Kasumi-1 (cell line): ENCODE measurements at regions not wholly inside any gene's neighbourhood (a gene's known extent, or its start where the extent isn't known, plus 50 kb on each side); places are given as distances from the start of the nearest gene placed in this dataset.
A peak's percentile ranks its signal among the peaks of the same experiment; 100 is the strongest.
"Not testable (repeated sequence)": the region's sequence is repeated elsewhere in the genome, so short reads cannot be mapped to it uniquely, and the experiment has no call there.

Experiments
- DNase-seq, 2 experiments: peaks; one replicate each; lab custom pipeline; 2025; lab: John Stamatoyannopoulos, UW

DNA sequence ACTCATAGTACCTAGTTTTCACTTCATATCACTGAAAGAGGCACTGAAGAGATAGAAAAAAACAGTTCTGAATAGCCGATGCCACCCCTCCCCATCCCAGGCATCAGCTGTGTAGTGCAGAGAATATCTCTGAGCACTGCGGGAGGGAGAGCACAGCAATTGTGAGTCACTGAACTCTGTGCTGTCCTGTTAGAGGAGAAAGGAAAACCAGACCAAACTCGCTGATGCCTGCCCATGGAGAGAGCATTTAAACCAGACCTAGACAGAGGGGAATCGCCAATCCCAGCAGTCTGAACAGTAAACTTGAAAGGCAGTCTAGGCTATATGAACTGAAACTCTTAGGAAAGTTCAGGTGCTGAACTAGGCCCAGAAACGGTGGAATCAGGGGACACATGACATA lies 120.1 kb upstream of the SLC30A5 start:
- DNase-seq = no peak

DNA sequence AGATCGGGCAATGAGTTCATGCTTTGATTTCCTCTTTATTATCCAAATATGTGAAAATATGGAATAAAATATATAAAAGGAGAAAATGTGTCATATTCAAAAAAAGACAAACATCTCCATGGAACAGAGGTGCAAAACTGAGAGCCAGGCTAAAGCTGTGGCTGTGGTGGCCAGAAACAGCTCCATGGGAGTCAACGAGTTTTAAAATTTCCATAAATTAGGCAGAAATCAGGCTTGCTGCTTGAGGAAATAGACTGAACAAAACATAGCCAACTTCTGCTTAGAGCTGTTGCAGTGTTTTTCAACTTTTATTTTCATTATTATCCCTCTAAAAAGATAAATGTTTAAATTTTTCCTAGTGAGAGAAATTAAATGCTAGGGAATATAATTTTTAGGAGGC lies 110.8 kb upstream of the SLC30A5 start:
- DNase-seq = no peak

DNA sequence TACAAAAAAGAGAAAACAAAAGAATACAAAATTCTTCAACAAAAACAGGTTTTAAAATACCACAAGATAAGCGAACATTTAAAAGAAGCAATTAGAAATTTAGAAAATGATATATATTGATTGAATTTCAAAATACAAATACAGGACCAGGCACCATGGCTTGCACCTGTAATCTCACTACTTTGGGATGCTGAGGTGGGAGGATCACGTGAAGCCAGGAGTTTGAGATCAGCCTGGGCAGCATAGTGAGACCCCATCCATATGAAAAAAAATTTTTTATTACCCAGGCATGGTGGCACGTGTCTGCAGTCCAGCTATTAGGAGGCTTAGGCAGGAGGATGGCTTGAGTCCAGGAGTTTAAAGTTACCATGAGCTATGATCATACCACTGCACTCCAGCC lies 109.9 kb upstream of the SLC30A5 start:
- no peak for DNase-seq

DNA sequence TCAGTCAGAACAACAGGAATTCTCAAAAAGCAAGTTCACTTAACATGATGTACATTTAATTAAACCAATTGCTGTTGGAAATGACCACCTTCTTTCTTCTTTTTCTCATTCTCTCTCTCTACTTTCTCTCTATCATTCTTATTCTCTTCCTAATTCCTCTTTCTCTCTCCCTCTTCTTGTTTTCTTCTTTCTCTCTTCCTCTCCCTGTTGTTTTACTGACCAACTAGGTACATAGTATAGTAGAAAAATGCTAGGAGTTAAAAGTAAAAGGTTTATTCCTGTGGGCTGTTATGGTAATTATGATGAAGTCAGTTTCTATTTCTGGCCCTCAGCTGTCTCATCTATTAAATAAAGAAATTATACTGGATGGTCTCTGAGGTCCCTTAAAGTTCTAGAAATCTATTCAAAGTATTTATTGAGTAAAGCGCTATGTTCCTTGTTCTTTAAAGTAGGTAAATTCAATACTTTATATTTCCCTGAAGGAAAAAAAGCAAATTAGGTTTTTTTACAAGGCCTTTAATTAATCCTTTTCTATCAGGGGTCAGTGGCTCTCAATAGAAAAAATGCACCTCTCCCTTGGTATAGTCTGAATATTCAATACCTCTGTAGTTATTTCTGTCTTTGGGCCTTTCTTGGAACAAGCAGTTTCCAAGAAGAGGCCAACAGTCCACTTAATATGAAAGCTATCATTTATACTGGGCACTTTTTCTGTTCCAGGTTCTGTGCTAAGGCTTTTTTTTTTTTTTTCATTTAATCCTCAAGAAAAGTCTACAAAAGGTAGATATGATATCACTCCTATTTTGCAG lies 102.3 kb upstream of the SLC30A5 start:
- no peak for DNase-seq

DNA sequence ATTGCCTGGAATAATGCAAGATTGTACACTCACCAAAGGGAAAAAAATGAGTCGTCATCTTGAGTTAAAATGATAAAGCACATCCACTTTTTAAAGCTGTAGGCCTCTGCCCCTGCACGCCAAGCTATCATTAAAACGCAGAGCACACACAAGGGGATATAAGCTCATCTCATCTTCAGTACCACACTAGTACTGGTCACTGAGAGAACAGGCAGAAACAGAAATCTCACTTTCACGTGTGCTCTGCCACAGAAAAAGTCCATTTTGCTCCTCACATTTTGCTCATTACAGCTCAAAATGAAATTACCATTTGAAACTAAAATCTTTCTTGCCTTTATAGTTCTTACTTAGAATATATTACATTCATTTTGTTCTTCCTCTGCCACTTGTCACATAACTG lies 99.2 kb upstream of the SLC30A5 start:
- DNase-seq = no peak

DNA sequence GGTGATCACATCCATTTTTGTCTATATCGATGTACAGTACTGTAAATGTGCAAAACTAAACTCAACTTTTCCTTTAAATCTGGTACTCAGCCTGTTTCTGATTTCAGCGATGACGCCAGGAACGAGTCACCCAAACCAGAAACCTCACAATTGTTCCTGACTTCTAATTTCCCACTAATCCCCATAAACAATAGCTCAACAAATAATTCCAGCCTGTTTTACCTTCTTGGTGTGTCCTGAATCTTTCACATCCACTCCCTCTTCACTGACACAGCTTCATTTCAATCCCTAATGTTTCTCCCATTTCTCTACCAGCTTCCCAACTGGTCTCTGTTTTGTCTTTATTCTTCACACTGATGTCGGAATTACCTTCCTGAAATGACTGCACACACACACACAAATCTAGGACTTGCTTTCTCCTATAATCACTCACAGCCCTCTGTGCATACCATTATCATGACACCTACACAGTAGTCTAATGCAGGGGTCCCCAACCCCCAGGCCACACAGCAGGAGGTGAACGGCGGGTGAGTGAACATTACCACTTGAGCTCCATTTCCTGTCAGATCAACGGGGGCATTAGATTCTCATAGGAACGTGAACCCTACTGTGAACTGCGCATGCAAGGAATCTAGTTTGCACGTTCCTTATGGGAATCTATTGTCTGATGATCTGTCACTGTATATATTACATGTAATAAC lies 97.8 kb upstream of the SLC30A5 start:
- DNase-seq = no peak

DNA sequence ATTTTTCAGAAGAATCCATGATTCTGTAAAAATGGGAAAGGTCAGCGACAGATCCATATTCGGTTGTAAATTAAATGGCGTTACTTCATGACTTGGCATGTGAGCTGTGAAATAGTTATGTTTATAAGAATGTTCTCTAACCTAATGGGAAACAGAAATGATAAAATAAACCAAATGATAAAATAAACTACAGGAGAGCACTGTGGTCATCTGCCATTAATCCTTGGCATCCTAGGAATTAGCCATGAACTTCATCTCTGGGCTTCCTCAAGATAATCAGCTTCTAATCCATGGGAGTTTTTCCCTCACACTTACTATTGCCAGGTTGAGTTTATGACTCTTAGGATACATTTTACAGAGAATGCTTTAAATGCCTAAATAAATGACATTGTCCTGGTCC lies 94.6 kb upstream of the SLC30A5 start:
- DNase-seq = no peak

DNA sequence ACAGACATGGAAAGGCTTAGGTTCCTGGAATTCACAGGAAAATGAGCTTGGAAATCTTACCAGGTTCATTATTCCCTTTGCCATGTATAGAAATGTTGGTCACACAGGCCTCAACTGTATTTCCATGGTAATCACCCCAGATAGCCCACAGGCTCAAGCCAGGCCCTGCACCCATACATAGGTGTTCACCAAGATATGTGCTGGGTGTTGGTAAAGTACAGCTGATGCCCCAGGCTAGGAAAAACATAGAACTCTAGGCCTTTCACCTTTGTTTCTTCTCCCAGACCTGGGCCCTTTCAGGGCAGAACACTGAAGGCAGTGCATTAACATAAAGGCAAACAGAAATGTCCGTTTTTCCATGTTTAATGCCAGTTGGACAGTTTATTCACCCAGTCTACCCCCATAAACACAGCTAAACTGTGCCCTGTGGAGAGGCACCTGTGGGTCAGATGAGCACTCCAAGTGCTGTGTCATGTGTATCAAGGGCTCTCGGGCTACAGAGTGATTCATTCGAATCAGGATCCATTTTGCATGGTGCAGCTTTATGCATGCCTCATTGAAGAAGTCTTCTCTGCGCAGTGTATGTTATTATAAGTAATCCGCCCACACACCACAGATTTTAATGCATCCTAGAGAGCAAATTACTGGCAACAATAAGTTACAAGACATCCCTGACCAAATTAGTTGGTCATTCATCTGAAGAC lies 93.4 kb upstream of the SLC30A5 start:
- DNase-seq = no peak

DNA sequence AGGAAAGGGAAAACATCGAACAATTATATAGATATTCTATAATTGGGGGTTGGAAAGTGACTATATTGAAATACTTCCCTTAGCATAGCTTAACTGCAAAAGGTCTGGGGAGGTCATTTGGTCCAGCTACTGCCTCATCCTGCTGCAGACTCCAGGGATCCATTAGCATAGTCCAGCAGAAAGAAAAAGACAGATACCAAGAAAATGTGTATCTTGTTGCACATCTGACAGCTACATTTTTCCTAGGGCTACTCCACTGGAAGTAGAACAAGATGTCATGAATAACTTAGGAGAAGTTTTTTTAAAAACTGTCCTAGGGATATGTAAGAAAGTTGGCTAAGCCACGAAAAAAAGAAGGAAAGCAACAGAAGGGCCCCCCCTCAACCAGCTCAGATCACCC lies 92.9 kb upstream of the SLC30A5 start:
- no peak for DNase-seq

DNA sequence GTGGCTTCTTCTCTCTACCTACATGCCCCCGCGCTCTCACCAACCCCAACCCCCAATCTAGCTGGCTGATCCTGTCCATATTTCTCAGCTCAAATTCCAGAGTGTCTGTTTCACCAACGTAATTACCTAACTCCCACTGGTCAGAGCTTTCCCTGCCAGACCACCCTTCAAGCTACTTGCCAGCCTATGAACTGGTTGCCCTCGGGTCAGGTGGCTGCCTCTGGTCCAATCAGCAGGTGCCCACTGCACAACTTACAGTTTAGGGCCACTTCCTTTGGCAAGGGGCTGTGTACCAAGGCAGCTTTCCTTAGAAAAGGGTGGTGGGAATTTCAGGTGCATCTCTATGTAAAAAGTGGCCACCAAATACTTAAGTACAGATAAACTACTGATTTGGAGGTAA lies 92.2 kb upstream of the SLC30A5 start:
- no peak for DNase-seq

DNA sequence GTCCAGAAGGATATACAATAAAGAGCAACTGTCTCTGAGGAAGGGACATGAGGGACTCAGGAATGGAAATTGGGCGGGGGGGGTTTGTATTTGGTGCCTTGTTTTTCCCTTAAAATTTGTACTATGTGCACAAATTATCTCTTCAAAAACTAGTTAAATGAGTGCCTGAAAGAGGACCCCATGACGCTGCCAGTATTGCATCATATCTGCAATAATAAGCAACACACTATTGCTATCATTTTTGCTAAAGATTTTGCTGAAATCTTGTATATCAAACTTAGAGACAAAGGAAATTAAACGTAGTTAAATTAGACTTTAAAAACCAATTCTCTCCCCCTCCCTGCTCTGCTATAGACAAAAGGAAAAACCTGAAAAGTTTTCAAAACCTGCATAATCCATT lies 89.7 kb upstream of the SLC30A5 start:
- DNase-seq = no peak

DNA sequence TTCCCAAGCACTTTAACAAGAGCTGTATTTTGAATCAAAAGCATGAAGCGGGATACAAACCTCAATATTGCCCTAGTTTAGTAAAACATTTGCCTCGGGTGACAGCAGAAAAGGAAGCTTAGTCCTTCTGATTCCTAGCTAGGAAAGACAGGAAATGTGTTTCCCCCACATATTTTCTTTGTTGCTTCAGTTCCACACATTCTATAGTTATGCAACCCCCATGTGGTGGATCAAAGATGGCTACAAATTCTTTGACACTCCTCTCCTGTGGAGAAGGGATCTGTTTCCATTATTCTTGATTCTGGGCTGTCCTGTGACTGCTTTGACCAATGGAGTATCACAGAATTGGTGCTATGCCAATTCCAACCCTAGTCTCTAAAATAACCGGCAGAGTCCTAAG lies 89.1 kb upstream of the SLC30A5 start:
- DNase-seq = no peak

DNA sequence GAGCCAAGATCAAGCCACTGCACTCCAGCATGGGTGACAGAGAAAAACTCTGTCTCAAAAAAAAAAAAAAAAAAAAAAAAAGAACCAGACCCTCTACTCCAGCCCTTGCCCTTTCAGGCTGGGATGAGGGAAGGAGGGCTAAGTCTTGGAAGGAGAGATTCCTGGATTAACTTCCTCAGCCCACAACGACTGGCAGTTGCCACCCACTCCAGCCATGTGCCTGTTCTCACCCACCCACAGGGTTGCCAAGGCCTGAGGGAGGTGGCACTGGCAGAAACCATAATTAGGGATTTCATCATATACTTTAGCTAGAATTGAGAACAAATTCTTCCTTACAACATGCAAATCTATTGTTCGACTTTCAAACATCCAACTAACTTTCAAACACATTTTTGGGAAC lies 87.8 kb upstream of the SLC30A5 start:
- no peak for DNase-seq

DNA sequence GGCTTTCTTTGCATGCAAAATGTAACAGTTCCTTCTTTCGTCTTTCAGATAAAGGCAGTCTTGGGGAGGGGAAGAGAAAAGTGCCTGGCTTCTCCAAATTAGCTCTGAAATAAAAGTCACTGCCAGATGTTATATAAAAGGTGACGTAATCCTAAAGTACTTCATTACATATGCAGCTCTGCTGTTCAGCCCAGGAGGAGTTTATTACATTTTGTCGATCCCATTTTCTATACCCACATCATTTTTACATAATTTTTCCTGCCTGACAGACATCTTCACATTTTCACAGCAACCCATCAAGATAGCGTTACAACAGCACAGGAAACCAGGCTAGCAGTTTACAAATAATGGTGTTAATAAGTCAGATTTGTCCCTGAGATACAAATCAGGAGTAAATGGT lies 86.7 kb upstream of the SLC30A5 start:
- no peak for DNase-seq

DNA sequence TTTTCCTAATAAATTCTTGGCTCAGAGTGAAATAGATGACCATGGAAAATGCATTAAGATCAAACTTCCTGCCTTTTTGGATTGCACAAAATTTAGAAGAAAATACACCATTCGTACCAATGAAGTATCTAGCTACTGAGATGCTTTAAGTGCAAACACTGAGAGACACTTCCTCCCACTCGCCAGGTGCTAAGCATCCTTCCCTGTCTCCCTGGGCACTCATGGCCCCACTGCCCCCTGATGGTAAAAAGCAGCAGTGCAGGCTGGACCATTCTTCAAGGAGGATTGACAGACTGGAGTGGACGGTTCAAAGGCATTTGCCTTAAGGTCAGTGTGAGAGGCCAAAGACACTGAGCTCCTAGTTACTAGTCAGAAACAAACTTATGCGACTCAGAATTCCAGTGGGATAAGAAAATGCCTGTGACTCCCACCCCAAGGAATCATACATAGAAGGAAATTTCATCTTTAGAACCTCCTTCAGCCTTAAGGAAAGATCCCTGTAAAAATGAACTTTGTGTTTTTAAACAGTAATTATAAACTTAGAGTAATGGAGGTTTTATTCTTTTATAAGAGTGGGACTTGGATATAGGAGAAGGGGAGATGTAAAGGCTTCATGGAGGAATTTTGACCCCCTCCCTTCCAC lies 86.0 kb upstream of the SLC30A5 start:
- DNase-seq = peak; percentile 48 to 64

DNA sequence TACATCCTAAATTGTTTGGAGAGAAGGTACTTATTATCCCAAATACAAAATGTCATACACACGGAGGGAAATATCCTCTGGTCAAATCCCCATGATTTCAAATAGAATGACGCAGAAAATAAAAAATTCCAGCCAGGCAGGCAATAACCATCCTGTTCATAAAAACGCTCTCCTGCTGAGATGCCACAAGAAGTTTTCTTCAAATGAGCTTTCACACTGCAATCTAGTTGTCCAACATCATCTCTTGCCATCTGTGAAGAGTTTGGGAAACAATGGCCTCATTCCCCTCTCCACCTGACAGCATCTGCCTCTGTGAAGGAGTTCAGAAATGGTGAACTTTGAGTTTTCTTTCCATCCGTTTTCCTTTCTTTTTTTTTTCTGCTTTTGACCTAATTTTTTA lies 83.3 kb upstream of the SLC30A5 start:
- DNase-seq = no peak

DNA sequence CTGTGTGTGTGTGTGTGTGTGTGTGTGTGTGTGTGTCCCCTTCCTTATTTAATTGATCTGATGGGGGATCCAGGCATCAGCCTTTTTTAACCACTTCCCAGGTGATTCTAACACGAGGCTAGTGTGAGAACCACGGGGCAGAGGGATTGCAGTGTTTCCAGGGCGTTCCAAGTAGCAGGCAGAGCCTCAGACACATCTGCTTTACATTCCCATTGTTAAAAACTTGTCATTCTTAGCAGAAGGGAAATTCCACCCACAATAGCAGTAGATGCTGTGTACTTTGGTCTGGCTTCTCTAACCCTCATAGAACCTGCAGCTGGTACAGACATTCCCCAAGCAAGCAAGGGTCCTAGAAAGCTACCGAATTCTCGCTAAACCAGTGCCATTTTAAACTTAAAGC lies 81.9 kb upstream of the SLC30A5 start:
- DNase-seq = no peak

DNA sequence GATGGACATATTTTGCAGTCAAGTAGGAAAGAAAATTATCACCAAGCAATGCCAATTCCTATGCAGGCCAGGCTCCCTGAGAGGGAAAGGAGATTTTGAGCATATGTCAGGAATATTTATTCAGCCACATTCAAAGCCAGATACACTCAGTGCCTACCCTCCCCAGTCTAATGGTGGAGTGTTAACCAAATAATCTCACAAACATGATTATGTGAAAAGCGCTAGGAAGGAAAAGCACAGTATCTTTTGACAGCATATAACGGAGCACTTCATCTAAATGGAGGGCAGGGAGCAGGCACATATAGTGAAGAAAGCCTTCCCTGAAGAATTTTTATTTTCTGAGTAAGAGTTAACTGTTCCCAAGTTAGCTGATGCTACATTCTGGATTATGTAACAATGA lies 80.3 kb upstream of the SLC30A5 start:
- DNase-seq = peak; percentile 7 to 71

DNA sequence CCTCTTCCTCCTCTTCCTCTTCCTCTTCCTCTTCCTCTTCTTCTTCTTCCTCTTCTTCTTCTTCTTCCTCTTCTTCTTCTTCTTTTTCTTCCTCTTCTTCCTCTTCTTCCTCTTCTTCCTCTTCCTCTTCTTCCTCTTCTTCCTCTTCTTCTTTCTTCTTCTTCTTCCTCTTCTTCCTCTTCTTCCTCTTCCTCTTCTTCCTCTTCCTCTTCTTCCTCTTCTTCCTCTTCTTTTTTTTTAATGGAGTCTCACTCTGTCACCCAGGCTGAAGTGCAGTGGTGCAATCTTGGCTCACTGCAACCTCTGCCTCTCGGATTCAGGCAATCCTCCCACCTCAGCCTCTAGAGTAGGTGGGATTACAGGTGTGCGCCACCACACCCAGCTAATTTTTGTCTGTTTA lies 79.8 kb upstream of the SLC30A5 start:
- not testable (repeated sequence) for DNase-seq

DNA sequence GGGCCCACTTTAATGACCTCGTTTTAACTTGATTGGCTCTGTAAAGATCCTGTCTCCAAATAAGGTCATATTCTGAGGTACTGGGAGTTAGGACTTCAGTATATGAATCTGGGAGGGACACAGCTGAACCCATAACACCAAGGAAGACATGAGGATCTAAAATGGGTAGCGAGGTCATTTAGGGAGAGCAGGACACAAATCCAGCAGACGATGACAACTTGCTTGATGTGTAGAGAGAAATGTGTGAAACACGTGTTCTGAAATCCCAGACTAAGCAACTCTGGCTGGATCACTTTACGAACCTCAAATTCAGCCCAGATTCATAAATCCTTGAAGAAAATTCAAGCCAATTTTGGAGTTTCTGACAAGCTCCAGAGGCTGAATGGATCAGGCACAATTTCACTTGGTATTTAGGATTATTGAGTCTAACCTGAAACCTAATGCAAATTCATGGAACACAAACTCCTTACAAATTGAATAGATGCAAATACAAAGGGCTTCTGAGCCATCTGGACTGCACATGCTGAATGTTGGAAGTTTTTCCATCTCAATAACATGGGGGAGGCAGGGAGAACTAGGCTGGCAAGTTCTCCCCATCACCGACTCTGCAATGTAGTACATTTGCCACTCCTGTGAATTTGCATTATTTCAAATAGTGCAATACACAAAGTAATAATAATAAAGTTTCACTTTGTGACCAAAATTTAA lies 74.0 kb upstream of the SLC30A5 start:
- DNase-seq = no peak

DNA sequence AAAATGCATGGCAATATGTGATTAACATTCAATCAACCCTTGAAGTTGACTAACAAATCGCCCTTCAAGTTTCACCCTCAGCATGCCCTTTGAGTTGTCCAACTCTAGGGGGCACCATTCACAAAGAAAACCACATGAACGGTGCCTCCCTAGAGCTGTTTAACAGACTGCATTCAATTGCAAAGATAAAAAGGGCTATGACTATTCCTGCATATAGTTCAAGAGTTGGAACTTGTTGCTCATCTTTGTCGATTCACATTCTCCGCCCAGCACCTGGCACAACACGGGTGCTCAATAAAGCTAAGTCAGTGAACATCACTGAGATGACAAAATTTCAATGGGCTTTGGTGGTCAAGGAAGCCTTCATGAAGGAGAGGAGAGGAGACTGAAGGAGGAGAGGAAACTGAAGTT lies 69.6 kb upstream of the SLC30A5 start:
- peak; percentile 79 to 86 for DNase-seq

DNA sequence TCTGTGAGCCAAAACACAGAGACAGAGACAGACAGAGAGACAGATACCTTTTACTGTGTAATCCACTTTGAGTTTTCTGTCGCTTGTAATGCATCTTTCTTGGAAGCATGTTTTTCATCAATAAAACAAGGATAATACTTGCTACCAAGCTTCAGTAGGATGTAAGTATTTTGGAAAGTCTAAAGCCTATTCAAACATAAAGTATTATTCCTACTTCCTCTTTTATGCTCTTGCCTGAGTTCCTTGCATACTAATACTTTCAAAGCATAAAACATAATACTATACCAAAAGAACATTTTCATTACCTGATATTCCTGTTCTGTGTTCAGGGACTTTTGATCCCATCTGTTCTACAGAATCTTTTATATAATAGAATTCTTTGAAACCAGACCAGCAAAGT lies 64.5 kb upstream of the SLC30A5 start:
- peak in 1 of 2 experiments; percentile 54 for DNase-seq
